Upper lobe of left lung (tissue), 6 donors: ENCODE measurements at regions not wholly inside any gene's neighbourhood (a gene's known extent, or its start where the extent isn't known, plus 50 kb on each side); places are given as distances from the start of the nearest gene placed in this dataset.

ENCODE experiments used
- ATAC-seq, 2 donors: fragments of 200-7000 bp; cut with Tn5 transposase; one replicate each; pipeline ENCODE4 v1.9.1; 2022; ENCODE audit warnings: mild to moderate bottlenecking in 2 of 2, moderate library complexity in 2 of 2; ENCODE audit not compliant: low FRiP score in 2 of 2
- DNase-seq, 2 donors: peaks; one replicate each; pipeline ENCODE4 v3.0.0-alpha.2; 2019 to 2020
- H3K27ac ChIP-seq, 4 donors: fragments of 200-600 bp; sonication (generic); one replicate each; pipeline ENCODE4 v1.5.1; 2016 to 2019
- H3K27me3 ChIP-seq, 4 donors: fragments of 200-600 bp; sonication (generic); one replicate each; pipeline ENCODE4 v1.5.1; 2017 to 2019
- H3K36me3 ChIP-seq, 4 donors: fragments of 200-600 bp; sonication (generic); one replicate each; pipeline ENCODE4 v1.5.1; 2016 to 2019
- H3K4me1 ChIP-seq, 4 donors: fragments of 200-600 bp; sonication (generic); one replicate each; pipeline ENCODE4 v1.5.1; 2018 to 2019
- H3K4me3 ChIP-seq, 4 donors: fragments of 200-600 bp; sonication (generic); one replicate each; pipeline ENCODE4 v1.5.1; 2017 to 2019; ENCODE audit warnings: mild to moderate bottlenecking in 2 of 4, moderate library complexity in 1 of 4
- H3K9me3 ChIP-seq, 4 donors: fragments of 200-600 bp; sonication (generic); one replicate each; pipeline ENCODE4 v1.5.1; 2018 to 2019
- EP300 ChIP-seq, 4 donors: sonication (generic); formaldehyde crosslinking; IDR thresholded peaks; one replicate each; pipeline ENCODE4 v1.5.1; 2017; ENCODE audit warnings: antibody characterized with exemption in 4 of 4, control low read depth in 2 of 4
- POLR2A ChIP-seq, 4 donors: fragments of 450-650 bp; IDR thresholded peaks; one replicate each; pipeline ENCODE4 v1.5.1; 2016 to 2017; ENCODE audit warnings: antibody characterized with exemption in 4 of 4, mild to moderate bottlenecking in 2 of 4
- POLR2AphosphoS5 ChIP-seq, 2 donors: sonication (generic); formaldehyde crosslinking; IDR thresholded peaks; one replicate each; pipeline ENCODE4 v1.5.1; 2017; ENCODE audit warnings: antibody characterized with exemption in 2 of 2
- WGBS, 2 donors: methylation state at CpG; one replicate each; pipeline ENCODE4 v1.1.5; 2017 to 2018; 5-methylcytosine and 5-hydroxymethylcytosine counted together
- TF ChIP-seq, protein P1 (sequence below), 6 experiments: fragments of 450-650 bp in 4 of 6; fragments of 200-600 bp in 2 of 6; sonication (generic) in 2 of 6; IDR thresholded peaks; one replicate each; pipeline ENCODE4 v1.5.1; 2016 to 2019; ENCODE audit warnings: antibody characterized with exemption in 6 of 6
- donor health status: DM: no; HTN: no; CAD: no; lungs with moderate emphysema.
- donor health status: DM: no; HTN: yes; CAD: no; lungs with severe emphysema.

DNA sequence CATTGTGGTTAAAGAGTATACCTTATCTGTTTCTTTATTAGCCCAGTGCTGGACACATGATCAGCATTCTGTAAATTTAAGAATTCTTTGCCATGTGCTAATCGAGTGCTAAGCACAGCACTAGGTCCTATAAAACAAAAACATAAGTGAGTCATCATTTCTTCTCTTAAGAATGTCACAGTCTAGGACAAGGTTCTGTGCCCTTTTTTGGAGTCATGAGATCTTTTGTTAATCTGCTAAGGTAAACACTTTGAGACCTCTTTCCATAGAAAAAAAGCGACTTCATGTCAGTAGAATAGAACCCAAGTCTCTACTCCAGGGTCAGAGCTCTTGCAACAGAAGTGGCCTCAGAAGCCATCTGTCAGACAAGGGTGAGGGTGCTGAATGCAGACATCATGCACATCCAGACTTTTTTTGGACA lies 70.0 kb upstream of the NFIA start:
- 57 to 64% methylated on average over 2 of the region's 2 CpGs for WGBS, 2 donors
- Histone ChIP-seq H3K9me3 (no peaks in the 10 kb centered on the region), H3K4me3 (no peak overlapping the region), H3K27ac (no peak overlapping the region), H3K27me3 (no peaks in the 10 kb centered on the region), H3K36me3 (no peaks in the 10 kb centered on the region), H3K4me1 (no peaks in the 10 kb centered on the region)
- ATAC-seq (no peak), DNase-seq (no peak)
- TF ChIP-seq EP300 (IDR thresholded peaks at IDR 0.05): no peak
- TF ChIP-seq POLR2A (IDR thresholded peaks at IDR 0.05): no peak
- TF ChIP-seq, protein P1, sequence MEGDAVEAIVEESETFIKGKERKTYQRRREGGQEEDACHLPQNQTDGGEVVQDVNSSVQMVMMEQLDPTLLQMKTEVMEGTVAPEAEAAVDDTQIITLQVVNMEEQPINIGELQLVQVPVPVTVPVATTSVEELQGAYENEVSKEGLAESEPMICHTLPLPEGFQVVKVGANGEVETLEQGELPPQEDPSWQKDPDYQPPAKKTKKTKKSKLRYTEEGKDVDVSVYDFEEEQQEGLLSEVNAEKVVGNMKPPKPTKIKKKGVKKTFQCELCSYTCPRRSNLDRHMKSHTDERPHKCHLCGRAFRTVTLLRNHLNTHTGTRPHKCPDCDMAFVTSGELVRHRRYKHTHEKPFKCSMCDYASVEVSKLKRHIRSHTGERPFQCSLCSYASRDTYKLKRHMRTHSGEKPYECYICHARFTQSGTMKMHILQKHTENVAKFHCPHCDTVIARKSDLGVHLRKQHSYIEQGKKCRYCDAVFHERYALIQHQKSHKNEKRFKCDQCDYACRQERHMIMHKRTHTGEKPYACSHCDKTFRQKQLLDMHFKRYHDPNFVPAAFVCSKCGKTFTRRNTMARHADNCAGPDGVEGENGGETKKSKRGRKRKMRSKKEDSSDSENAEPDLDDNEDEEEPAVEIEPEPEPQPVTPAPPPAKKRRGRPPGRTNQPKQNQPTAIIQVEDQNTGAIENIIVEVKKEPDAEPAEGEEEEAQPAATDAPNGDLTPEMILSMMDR (IDR thresholded peaks at IDR 0.05): no peak
- TF ChIP-seq POLR2AphosphoS5 (IDR thresholded peaks at IDR 0.05): no peak

- no peaks in the 10 kb centered on the region for H3K27me3 ChIP-seq
- 69 to 80% methylated on average over 11 of the region's 11 CpGs for WGBS, 2 donors
- no peak overlapping the region for H3K27ac ChIP-seq
- TF ChIP-seq EP300 (IDR thresholded peaks at IDR 0.05) (no peak), POLR2A (IDR thresholded peaks at IDR 0.05) (no peak), POLR2AphosphoS5 (IDR thresholded peaks at IDR 0.05) (no peak)
- TF ChIP-seq, protein P1 (IDR thresholded peaks at IDR 0.05): no peak
- H3K4me1 ChIP-seq: no peaks in the 10 kb centered on the region
- no peaks in the 10 kb centered on the region for H3K9me3 ChIP-seq
- H3K4me3 ChIP-seq: no peak overlapping the region
- ATAC-seq (no peak), DNase-seq (no peak)
- H3K36me3 ChIP-seq: no peaks in the 10 kb centered on the region
These were observed 70.6 kb upstream of the NFIA start for GRCh38 chr1:61011561-61012263.

GRCh38 chr1:61007534-61008364 lies 74.6 kb upstream of the NFIA start:
- 87 to 89% methylated on average over 5 of the region's 5 CpGs for WGBS, 2 donors
- no peak for DNase-seq

GRCh38 chr1:61005614-61006580 lies 76.5 kb upstream of the NFIA start:
- DNase-seq (no peak), ATAC-seq (no peak)
- WGBS, 2 donors: 75 to 78% methylated on average over 9 of the region's 9 CpGs
- Histone ChIP-seq H3K36me3 (no peaks in the 10 kb centered on the region), H3K9me3 (no peaks in the 10 kb centered on the region), H3K4me1 (peaks cover 0 to 12% (median 5%) of the 10 kb centered on the region in 4 donors), H3K27ac (no peak overlapping the region), H3K4me3 (no peak overlapping the region), H3K27me3 (no peaks in the 10 kb centered on the region)
- TF ChIP-seq POLR2A (IDR thresholded peaks at IDR 0.05): no peak
- TF ChIP-seq EP300 (IDR thresholded peaks at IDR 0.05): no peak
- no peak for TF ChIP-seq POLR2AphosphoS5 (IDR thresholded peaks at IDR 0.05)
- TF ChIP-seq, protein P1 (IDR thresholded peaks at IDR 0.05): no peak

More at GRCh38 chr1:61007534-61008364, 74.6 kb upstream of the NFIA start:
- H3K9me3 ChIP-seq: no peaks in the 10 kb centered on the region
- no peak overlapping the region for H3K4me3 ChIP-seq
- no peaks in the 10 kb centered on the region for H3K27me3 ChIP-seq
- no peaks in the 10 kb centered on the region for H3K36me3 ChIP-seq
- TF ChIP-seq EP300 (IDR thresholded peaks at IDR 0.05) (no peak), POLR2AphosphoS5 (IDR thresholded peaks at IDR 0.05) (no peak), POLR2A (IDR thresholded peaks at IDR 0.05) (no peak)
- TF ChIP-seq, protein P1 (IDR thresholded peaks at IDR 0.05): no peak
- ATAC-seq: no peak
- no peak overlapping the region for H3K27ac ChIP-seq
- peaks cover 0 to 12% (median 5%) of the 10 kb centered on the region in 4 donors for H3K4me1 ChIP-seq
